ENCODE measurements at regions not wholly inside any gene's neighbourhood (a gene's known extent, or its start where the extent isn't known, plus 50 kb on each side); places are given as distances from the start of the nearest gene placed in this dataset.

GRCh38 chr17:53390575-53390974 lies 432.2 kb upstream of the KIF2B start:
- H4K20me1 ChIP-seq (ENCODE audit: control insufficient read depth, extremely low read depth, insufficient read depth, low read length) = no peaks in the 10 kb centered on the region
- no peak for TF ChIP-seq EZH2 (IDR thresholded peaks at IDR 0.05; ENCODE audit: low read length)
- no peak for TF ChIP-seq CTCF (optimal IDR thresholded peaks at IDR 0.05 in 1 of 3, IDR thresholded peaks at IDR 0.05 in 1 of 3, conservative IDR thresholded peaks at IDR 0.05 in 1 of 3; ENCODE audit: extremely low read depth in 1 of 3, insufficient read depth in 2 of 3, low read length in 3 of 3)
- H3K27me3 ChIP-seq (ENCODE audit: control insufficient read depth, extremely low read depth, insufficient read depth, low read length) = no peaks in the 10 kb centered on the region
- H3K36me3 ChIP-seq (ENCODE audit: control insufficient read depth in 2 of 2, extremely low read depth in 1 of 2, insufficient read depth in 2 of 2, low read length in 2 of 2) = no peaks in the 10 kb centered on the region
- dilution Hi-C loops (cut with MboI; ENCODE audit: extremely low pct_ligation_motif_present, low sequenced_read_pairs) = no loop called here
- H3K4me1 ChIP-seq (ENCODE audit: control insufficient read depth, extremely low read depth, insufficient read depth, low read length) = no peaks in the 10 kb centered on the region
- H3K9me1 ChIP-seq (ENCODE audit: control insufficient read depth, extremely low read depth, insufficient read depth, low read length) = no peaks in the 10 kb centered on the region
- H3K79me2 ChIP-seq (ENCODE audit: control insufficient read depth, insufficient read depth, low read length) = no peaks in the 10 kb centered on the region
- H3K27ac ChIP-seq (ENCODE audit: control insufficient read depth, insufficient read depth, low read length) = no peak overlapping the region
- no peak overlapping the region for H3K4me2 ChIP-seq (ENCODE audit: control insufficient read depth, extremely low read depth, insufficient read depth, low read depth, low read length)
- H3K9me3 ChIP-seq (ENCODE audit: control insufficient read depth, low read depth, low read length) = no peaks in the 10 kb centered on the region
- H2AFZ ChIP-seq (ENCODE audit: control insufficient read depth, low read length) = no peak overlapping the region
- DNase-seq (ENCODE audit: low read depth, low spot score) (no peak), FAIRE-seq (no peak)
- H3K9ac ChIP-seq (ENCODE audit: control insufficient read depth, extremely low read depth, insufficient read depth, low read length) = no peak overlapping the region
- no peak overlapping the region for H3K4me3 ChIP-seq (ENCODE audit: control insufficient read depth in 2 of 3, extremely low read depth in 1 of 3, insufficient read depth in 2 of 3, low read depth in 1 of 3, low read length in 3 of 3)

- no peaks in the 10 kb centered on the region for H3K9me3 ChIP-seq (ENCODE audit: control insufficient read depth, low read depth, low read length)
- no peaks in the 10 kb centered on the region for H3K36me3 ChIP-seq (ENCODE audit: control insufficient read depth in 2 of 2, extremely low read depth in 1 of 2, insufficient read depth in 2 of 2, low read length in 2 of 2)
- H4K20me1 ChIP-seq (ENCODE audit: control insufficient read depth, extremely low read depth, insufficient read depth, low read length) = no peaks in the 10 kb centered on the region
- DNase-seq (ENCODE audit: low read depth, low spot score) (no peak), FAIRE-seq (no peak)
- dilution Hi-C loops (cut with MboI; ENCODE audit: extremely low pct_ligation_motif_present, low sequenced_read_pairs) = no loop called here
- H3K27ac ChIP-seq (ENCODE audit: control insufficient read depth, insufficient read depth, low read length) = no peak overlapping the region
- TF ChIP-seq EZH2 (IDR thresholded peaks at IDR 0.05; ENCODE audit: low read length) = no peak
- H3K9me1 ChIP-seq (ENCODE audit: control insufficient read depth, extremely low read depth, insufficient read depth, low read length) = no peaks in the 10 kb centered on the region
- H3K79me2 ChIP-seq (ENCODE audit: control insufficient read depth, insufficient read depth, low read length) = no peaks in the 10 kb centered on the region
- H3K4me1 ChIP-seq (ENCODE audit: control insufficient read depth, extremely low read depth, insufficient read depth, low read length) = no peaks in the 10 kb centered on the region
- H3K4me2 ChIP-seq (ENCODE audit: control insufficient read depth, extremely low read depth, insufficient read depth, low read depth, low read length) = no peak overlapping the region
- H3K4me3 ChIP-seq (ENCODE audit: control insufficient read depth in 2 of 3, extremely low read depth in 1 of 3, insufficient read depth in 2 of 3, low read depth in 1 of 3, low read length in 3 of 3) = no peak overlapping the region
- no peaks in the 10 kb centered on the region for H3K27me3 ChIP-seq (ENCODE audit: control insufficient read depth, extremely low read depth, insufficient read depth, low read length)
- no peak overlapping the region for H3K9ac ChIP-seq (ENCODE audit: control insufficient read depth, extremely low read depth, insufficient read depth, low read length)
- H2AFZ ChIP-seq (ENCODE audit: control insufficient read depth, low read length) = no peak overlapping the region
Measured at GRCh38 chr17:53387745-53388144, 435.0 kb upstream of the KIF2B start.

GRCh38 chr17:53353919-53354351 lies 468.8 kb upstream of the KIF2B start:
- DNase-seq (ENCODE audit: low read depth, low spot score) (peak; percentile 15), FAIRE-seq (peak; percentile 51)
- Histone ChIP-seq H3K27me3 (ENCODE audit: control insufficient read depth, extremely low read depth, insufficient read depth, low read length) (no peaks in the 10 kb centered on the region), H3K9me1 (ENCODE audit: control insufficient read depth, extremely low read depth, insufficient read depth, low read length) (no peaks in the 10 kb centered on the region), H3K9me3 (ENCODE audit: control insufficient read depth, low read depth, low read length) (no peaks in the 10 kb centered on the region), H3K79me2 (ENCODE audit: control insufficient read depth, insufficient read depth, low read length) (no peaks in the 10 kb centered on the region), H2AFZ (ENCODE audit: control insufficient read depth, low read length) (no peak overlapping the region), H3K27ac (ENCODE audit: control insufficient read depth, insufficient read depth, low read length) (no peak overlapping the region), H4K20me1 (ENCODE audit: control insufficient read depth, extremely low read depth, insufficient read depth, low read length) (no peaks in the 10 kb centered on the region), H3K36me3 (ENCODE audit: control insufficient read depth in 2 of 2, extremely low read depth in 1 of 2, insufficient read depth in 2 of 2, low read length in 2 of 2) (no peaks in the 10 kb centered on the region), H3K4me2 (ENCODE audit: control insufficient read depth, extremely low read depth, insufficient read depth, low read depth, low read length) (no peak overlapping the region), H3K4me1 (ENCODE audit: control insufficient read depth, extremely low read depth, insufficient read depth, low read length) (no peaks in the 10 kb centered on the region), H3K4me3 (ENCODE audit: control insufficient read depth in 2 of 3, extremely low read depth in 1 of 3, insufficient read depth in 2 of 3, low read depth in 1 of 3, low read length in 3 of 3) (no peak overlapping the region), H3K9ac (ENCODE audit: control insufficient read depth, extremely low read depth, insufficient read depth, low read length) (no peak overlapping the region)
- dilution Hi-C loops (cut with MboI; ENCODE audit: extremely low pct_ligation_motif_present, low sequenced_read_pairs) = no loop called here
- no peak for TF ChIP-seq CTCF (optimal IDR thresholded peaks at IDR 0.05 in 1 of 3, IDR thresholded peaks at IDR 0.05 in 1 of 3, conservative IDR thresholded peaks at IDR 0.05 in 1 of 3; ENCODE audit: extremely low read depth in 1 of 3, insufficient read depth in 2 of 3, low read length in 3 of 3)
- no peak for TF ChIP-seq EZH2 (IDR thresholded peaks at IDR 0.05; ENCODE audit: low read length)
